HG03175 (cell line): ENCODE measurements at regions not wholly inside any gene's neighbourhood (a gene's known extent, or its start where the extent isn't known, plus 50 kb on each side); places are given as distances from the start of the nearest gene placed in this dataset.

Experiments
- ATAC-seq: cut with Tn5 transposase; IDR thresholded peaks from one replicate; pipeline ENCODE4 v1.9.1; 2021; ENCODE audit warnings: mild to moderate bottlenecking, moderate library complexity; ENCODE audit not compliant: unreplicated experiment

DNA sequence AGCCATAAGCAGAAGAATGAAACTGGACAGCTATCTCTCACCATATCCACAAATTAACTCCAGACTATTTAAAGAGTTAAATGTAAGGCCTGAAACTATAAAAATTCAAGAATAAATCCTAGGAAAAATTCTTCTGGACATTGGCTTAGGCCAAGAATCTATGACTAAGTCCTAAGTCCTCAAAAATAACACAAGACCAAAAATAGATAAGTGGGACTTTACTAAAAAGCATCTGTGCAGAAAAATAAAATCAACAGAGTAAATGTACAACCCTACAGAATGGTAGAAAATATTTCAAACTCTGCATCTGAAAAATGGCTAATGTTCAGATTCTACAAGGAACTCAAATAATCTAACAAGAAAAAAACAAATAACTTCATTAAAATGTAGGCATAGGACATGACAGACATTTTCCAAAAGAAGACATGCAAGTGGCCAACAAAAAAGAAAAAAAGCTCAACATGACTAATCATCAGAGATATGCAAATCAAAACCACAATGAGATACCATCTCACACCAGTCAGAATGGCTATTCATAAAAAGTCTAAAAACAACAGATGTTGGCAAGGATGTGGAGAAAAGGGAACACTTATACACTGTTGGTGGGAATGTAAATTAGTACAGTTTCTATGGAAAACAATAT is 61.0 kb upstream of the PPFIA2 start:
- ATAC-seq, result no peak

GRCh38 chr12:81815611-81816010 is 56.5 kb upstream of the PPFIA2 start:
- no peak for ATAC-seq

DNA sequence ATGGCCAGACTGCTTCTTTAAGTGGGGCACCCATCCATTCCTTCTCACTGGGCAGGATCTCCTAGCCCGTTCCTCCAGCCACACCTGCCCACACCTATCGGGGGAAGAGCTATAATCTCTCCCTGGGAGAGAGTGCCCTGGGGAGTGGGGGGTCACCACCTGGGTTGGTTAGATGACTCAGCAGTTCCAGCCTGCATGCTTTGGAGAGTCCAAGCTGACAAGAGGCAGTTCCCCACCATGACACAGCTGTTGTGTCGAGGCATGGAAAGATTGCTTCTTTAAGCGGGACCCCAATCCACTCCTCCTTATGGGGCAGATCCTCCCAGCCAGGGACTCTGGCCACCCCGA is 52.6 kb upstream of the PPFIA2 start:
- ATAC-seq, result no peak

GRCh38 chr12:81811061-81811777 is 52.1 kb upstream of the PPFIA2 start:
- no peak for ATAC-seq

DNA sequence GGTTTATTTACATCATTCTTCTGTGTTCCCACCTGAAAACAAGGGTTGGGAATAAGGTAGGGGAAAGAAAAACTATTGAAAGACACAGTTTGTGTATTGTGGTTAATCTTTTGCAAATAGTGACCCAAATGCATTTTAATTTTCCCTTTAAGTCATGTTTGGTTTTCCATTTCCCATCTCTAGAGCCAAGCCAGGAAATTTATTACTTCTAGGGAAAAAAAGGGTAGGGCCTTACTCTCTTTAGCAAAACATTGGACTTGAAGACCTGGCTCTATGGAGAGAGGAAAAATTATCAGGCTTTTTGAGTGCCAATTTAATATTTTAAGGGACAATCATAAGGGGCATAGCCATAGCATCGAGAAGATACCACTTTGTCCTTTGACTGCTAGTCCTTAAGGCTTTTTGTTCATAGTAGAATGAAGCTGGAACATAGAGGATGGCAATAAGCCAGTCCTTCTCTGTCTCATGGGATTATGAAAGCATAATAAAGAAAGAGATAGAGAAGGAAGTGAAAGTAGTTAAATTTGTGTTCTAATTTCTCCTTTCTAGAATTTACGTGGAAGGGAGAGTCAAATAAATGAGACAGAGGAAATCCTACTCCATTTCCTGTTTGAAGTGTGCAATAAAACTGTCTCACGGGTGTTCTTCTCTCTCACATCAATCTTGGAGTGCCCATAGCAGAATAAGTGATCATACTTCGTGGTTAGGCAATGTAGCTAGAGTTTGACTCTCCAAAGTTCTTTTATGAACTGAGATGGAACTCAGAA is 50.9 kb upstream of the PPFIA2 start:
- peak; percentile 87 for ATAC-seq

- ATAC-seq, result no peak
These were observed 50.1 kb upstream of the PPFIA2 start for GRCh38 chr12:81809113-81809777.
